GM19351 (cell line): ENCODE measurements at regions not wholly inside any gene's neighbourhood (a gene's known extent, or its start where the extent isn't known, plus 50 kb on each side); places are given as distances from the start of the nearest gene placed in this dataset.

ENCODE experiments used
- ATAC-seq: cut with Tn5 transposase; IDR thresholded peaks from one replicate; pipeline ENCODE4 v1.9.1; 2021; ENCODE audit warnings: mild to moderate bottlenecking, moderate library complexity; ENCODE audit not compliant: unreplicated experiment

GRCh38 chrX:57848857-57849256, 61.4 kb downstream of the ZXDA start:
- no peak for ATAC-seq

DNA sequence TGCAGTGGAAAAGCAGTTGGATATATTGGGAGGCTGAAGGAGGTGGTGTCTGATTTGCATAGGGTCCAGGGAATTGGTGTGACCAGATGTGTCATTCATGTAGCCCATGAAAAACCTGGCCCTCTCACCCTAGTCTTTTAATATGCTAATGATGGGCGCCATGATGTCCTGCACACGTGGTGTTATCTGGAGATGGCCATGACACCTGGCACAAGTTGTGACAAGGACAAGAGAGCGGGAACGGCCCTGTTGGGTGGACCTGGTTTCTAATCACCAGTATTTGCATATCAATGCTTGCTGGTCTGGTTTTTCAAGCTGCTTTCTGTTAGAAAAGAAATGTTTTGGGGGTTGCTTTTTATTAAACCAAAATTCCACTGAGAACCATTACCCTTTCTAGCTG, 87.4 kb downstream of the ZXDA start:
- ATAC-seq = no peak

- no peak for ATAC-seq
Measured at GRCh38 chrX:57822398-57822797, 87.9 kb downstream of the ZXDA start.

- peak; percentile 84 for ATAC-seq
Measured at GRCh38 chrX:57821703-57822387, 88.4 kb downstream of the ZXDA start.

GRCh38 chrX:57817302-57817701, 93.0 kb downstream of the ZXDA start:
- ATAC-seq = no peak

DNA sequence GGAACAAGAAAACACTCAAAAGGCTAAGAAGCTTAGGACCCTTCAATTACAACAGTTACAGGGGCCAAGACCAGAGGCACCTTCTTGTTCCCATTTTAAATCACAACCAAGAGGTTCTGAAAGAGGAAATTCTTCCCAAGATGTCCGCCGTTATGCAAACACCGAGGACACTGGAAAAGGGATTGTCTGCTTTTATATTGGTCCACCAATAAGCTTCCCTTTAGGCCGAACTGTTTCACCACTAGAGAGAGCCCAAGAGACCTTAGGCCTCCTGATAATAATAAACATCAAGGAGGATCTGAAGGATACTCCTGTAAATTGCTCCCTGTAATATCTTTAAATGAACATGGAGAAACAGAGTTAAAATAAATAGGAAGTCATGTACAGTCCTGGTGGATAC, 92.6 kb upstream of the NLRP2B start:
- no peak for ATAC-seq

DNA sequence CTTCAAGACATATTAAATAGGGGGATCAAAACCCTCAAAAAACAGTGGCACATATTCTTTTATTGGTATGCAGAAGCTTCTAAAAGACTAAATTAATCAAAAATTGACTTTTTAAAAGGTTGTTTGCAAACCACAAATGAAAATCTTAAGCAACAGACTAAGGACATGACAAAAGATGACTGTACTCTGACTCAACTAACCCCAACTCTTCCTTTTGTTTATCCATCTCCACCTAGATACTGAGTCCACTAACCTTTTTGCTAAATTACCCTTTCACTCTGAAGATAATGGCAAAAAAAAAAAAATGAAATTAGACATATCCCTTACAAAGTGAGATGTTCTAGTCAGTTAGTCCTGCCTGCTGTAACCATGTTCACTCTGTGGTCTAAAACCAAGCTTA, 91.6 kb upstream of the NLRP2B start:
- no peak for ATAC-seq

GRCh38 chrX:57752866-57753265, 72.8 kb upstream of the NLRP2B start:
- no peak for ATAC-seq

DNA sequence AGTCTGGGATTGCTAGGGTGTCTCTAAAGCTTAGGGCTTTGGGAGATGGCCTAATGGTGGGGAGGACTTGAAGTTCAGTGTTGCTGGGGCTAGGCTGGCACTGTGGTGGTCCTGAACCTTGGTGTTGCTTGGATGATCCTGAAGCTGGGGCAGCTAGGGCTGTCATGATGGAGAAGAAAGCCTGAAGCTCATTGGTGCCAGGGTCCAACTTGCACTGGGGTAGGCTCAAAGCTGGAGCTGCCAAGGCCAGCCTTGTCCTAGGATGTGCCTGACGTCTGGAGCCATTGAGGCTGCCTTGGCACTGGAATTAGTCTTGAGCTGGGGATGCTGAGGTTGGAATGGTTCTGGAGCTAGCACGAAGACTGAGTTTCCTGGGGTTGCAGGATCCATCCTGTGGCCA, 61.0 kb upstream of the NLRP2B start:
- no peak for ATAC-seq

DNA sequence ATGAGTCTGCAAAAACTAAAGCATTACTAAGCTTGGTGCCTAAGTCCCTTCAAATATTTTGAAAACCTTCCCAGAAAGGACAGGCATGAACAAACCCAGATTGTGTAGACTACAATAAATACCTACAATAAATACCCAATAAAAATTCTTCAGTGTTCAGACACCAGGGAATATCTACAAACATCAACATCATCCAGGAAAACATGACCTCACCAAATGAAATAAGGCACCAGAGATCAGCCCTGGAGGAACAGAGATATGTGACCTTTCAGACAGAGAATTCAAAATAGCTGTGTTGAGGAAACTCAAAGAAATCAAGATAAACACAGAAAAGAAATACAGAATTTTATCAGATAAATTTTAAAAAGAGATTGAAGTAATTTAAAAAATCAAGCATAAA, 57.8 kb upstream of the NLRP2B start:
- no peak for ATAC-seq
